HG03575 (cell line): ENCODE measurements at regions not wholly inside any gene's neighbourhood (a gene's known extent, or its start where the extent isn't known, plus 50 kb on each side); places are given as distances from the start of the nearest gene placed in this dataset.
"Not testable (repeated sequence)": the region's sequence is repeated elsewhere in the genome, so short reads cannot be mapped to it uniquely, and the experiment has no call there.

Experiments used
- ATAC-seq: cut with Tn5 transposase; IDR thresholded peaks from one replicate; pipeline ENCODE4 v1.9.1; 2021; ENCODE audit not compliant: unreplicated experiment, insufficient number of reproducible peaks, low FRiP score; ENCODE audit errors: extremely low read depth

DNA sequence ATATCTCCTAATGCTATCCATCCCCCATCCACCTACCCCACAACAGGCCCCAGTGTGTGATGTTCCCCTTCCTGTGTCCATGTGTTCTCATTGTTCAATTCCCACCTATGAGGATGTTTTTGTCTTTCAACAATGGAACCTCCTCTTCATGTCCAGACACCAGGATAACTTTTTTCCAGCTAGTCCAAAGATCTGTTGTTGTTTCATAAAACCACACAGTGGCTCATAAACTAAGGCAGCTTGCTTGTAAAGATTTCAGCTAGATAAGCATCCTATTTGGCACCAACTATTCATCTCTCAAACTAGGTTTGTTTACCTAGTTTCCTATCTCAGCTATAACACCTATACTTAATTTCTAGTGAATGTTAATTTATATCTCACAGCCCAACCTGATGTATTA, 937.7 kb downstream of the TRIB2 start:
- no peak for ATAC-seq

DNA sequence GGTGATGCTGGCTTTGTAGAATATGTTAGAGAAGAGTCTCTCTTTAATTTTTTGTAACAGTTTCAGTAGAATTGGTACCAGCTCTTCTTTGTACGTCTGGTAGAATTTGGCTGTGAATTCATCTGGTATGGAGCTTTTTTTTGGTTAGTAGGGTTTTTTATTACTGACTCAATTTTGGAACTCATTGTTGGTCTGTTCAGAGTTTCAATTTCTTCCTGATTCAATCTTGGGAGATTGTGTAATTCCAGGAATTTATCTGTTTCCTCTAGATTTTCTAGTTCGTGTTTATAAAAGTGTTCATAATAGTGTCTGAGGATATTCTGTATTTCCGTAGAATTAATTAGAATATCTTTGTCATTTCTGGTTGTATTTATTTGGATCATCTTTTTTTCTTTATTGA, 943.5 kb downstream of the TRIB2 start:
- no peak for ATAC-seq

DNA sequence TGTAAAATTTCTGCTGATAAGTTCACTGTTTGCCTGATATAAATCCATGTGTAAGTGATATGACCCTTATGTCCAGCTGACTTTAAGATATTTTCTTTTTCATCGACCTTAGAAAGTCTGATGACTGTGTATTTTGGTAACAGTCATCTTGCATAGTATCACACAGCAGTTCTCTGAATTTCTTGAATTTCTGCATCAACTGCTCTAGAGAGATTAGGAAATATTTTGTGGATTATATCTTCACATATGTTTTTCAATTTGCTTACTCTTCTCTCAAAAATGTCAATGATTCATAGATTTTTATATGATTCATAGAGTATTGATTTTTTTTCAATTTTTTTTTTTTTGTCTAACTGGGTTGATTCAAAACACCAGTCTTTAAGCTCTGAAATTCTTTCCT, 945.3 kb downstream of the TRIB2 start:
- ATAC-seq: no peak

DNA sequence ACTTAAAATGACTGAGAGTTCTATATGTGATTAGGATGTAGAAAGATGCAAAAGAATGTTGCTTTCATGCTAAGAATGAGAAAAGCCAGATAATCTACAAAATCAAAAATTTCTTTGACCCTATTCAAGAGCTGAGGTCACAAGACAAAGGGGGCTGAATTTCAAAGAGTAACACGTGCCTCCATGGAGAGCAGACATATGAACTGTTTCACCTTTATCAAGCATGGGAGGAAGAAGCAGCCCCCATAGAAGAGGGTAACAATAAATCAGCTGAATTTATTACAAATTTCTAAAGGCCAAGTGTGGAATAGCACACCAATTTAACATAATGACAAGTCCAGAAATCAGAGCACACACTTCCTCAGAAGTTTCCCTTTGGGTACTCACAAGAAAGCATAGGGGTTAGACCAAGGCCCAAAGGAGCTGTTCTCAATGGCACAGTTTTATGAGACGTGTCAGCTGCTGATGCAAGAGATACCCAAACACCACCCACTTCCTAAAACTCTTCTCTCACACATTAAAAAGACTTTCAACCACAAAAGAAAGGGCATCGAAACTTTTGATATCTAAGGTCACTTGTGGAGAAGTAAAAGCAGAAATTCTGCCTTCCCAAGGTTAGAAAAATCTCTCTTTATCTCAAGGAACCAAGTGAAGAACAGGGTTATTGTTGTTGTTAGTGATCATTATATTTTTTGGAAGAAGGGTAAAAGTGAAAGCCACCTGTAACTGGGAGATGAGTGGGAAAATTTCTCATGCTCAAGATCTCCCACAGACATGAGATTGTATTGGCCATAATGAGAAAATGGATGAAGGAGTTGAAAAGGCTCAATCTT, 950.1 kb downstream of the TRIB2 start:
- ATAC-seq: no peak

DNA sequence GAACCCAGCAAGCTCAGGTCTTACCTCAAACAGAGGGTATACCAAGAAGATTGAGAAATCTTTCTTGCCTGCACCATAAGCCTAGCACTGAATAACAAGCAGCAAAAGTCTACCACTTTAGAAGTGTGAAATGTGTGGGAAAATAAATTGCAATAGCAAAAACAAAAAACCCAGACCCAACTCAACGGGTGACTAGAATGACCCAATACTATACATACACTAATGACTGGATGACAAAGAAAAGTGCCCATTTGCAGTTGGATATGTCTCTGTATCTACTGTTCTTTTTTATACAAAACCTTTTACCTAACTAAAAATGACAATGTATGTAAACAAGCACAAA, 950.6 kb downstream of the TRIB2 start:
- ATAC-seq: no peak

DNA sequence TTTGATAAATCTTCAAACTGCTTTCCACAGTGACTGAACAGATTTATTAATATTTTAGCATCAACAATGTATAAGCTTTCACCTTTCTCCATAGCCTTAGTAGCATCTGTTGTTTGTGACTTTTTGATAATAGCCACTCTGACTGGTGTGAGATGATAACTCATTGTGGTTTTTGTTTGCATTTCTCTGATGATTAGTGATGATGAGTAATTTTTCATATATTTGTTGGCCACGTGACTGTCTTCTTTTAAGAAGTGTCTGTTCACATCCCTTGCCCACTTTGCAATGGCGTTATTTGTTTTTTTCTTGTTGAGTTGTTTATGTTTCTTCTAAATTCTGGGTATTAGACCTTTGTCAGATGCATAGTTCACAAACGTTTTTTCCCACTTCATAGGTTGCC, 952.9 kb downstream of the TRIB2 start:
- ATAC-seq: no peak

DNA sequence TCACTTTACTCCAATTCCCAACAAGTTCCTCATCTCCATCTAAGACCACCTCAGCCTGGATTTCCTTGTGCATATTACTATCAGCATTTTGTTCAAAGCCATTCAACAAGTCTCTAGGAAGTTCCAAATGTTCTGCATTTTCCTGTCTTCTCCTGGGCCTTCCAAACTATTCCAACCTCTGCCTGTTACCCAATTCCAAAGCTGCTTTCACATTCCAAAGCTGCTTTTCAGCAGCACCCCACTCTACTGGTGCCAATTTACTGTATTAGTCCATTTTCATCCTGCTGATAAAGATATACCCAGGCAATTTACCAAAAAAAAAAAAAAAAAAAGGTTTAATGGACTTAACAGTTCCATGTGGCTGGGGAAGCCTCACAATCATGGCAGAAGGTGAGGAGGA, 957.1 kb downstream of the TRIB2 start:
- not testable (repeated sequence) for ATAC-seq

DNA sequence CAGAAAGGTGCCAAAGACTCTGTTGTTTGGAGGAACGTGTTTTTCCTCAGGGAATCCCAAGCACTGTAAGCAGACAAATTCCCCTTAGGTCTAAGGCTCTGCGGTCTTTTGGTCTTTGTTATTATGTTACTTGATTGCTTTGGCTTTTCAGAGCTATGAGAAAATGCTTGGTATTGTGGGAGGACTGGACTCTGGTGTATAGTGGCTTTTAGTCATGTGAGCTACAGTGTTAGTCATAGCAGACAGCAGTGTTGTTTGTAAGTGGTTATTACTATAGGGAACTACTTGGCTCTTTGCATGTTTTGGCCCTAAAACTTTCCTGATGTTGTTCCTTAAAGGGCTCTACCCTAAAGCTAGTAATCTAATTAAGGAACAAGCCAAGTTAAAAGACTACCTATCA, 956.2 kb upstream of the LRATD1 start:
- no peak for ATAC-seq

DNA sequence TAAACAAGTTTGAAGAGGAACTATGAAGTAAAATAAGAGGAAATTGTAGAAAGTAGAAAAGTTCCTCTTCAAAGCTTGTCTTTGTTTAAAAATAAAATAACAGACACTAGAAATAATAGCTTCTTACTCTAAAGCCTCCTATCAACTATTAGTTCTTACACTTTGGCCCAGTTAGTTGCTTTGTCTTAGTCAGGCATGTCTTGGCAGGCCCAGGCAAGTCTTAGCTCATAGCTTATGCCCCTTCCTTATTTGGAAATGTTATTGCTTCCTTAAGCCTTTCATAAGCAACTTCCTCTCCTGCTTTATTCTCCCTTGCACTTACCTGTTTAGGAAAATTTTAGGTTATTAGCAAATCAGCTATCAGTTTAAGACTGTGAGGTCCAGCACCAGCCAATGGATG, 950.6 kb upstream of the LRATD1 start:
- ATAC-seq: no peak

DNA sequence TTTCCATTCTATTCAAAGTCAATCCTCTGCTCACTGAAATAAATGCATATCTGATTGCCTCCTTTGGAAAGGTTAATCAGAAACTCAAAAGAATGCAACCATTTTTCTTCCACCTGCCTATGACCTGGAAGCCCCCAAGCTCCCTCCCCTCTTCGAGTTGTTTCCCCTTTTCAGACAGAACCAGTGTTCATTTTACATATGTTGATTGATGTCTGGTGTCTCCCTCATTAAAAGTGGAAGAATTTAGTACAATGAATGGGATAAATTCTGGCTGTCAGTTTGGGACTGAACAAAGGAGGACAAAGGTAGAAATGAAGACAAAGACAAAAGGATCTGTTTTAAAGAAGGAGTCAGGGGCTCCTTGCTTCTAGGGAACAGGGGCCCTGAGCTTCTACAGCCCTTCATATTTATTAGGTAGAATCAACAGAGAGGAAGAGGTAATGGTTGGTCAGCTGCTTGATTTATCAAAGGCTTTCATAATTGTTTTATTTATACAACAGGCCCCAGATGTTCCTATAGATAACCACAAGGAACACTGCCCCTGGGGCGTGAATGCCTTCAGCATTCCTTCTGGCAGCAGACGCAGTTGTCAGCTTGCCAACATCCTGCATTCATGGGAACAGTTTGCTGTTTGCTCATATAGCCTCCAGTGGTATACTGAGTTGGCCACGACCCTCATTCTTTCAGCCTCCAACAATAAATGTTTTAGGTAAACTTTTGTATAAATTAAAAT, 949.8 kb upstream of the LRATD1 start:
- no peak for ATAC-seq

DNA sequence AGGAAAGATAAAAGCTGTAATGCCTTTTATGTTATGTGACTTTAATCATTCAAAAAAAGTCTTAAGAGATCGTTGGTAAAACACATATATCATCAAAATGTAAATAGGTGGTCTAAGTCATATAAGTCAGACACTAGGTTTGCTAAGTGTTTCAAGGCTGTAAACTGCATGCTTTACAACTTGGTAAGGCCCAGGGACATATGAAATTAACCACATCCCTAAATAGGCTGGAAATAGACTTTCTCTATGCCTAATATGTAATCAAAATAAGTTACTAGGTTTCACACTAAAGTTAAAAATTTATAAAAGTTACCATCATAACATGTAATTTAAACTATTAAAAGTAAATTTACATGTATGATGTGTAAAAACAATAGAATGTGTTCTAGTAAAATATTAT, 946.3 kb upstream of the LRATD1 start:
- no peak for ATAC-seq

DNA sequence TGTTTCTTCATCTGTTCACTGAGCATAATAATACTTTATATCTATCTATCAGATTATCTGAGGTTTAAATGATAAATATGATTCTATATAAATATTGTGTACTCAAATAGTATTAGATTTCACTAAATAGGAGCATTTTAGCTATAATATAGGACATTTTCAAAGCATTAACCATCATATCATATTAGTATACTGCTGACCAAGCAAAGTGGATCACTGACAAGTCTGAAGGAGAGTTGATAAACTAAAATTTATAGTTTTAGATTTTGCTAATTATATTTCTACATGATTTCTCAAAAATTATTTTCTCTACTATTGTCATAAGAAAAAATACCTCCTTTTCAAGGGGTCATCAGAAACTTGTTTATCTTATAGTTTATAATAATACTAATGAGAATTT, 937.8 kb upstream of the LRATD1 start:
- ATAC-seq: no peak

DNA sequence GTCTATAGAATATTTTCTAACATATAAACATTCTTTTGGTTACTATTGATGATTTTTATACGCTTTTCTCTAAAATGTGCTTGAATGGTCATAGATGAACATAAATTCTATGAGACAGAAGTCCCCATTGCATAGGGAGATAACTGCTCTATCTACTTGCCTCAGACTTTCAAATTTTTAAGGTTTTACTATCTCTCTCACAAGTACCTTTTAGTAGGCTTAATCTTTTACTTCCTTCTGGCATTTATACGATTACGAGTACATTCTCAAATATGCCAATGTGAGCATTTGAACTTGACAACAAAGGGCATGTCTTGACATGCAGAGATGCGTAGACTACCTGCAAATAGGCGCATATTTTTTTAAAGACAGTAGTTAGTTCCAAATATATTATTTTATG, 935.9 kb upstream of the LRATD1 start:
- no peak for ATAC-seq

DNA sequence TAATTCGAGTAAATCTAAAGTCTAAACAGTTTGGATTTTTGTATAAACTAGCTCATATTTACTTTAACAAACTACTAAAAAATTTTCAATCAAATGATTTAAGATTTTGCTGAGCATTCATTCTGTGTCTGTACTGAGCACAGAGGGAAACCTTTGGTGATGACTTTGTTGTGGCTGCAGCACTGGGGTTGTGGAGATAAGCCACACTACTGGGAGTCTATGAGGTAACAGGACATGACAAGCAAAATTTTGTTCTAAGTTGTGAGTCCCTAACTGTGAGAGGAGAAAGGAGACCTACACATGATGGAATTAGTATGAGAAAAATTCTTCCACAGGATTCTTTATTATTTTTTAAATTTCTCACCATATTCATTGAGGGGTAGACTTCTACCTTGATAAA, 933.7 kb upstream of the LRATD1 start:
- no peak for ATAC-seq

DNA sequence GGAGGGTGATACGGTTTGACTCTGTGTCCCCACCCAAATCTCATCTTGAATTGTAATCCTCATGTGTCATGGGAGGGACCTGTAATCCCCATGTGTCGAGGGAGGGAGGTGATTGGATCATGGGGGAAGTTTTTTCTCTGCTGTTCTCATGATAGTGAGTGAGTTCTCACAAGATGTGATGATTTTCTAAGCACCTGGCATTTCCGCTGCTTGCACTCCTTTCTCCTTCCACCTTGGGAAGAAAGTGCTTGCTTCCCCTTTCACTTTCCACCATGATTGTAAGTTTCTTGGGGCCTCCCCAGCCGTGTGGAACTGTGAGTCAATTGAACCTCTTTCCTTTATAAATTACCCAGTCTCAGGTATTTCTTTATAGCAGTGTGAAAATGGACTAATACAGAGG, 932.6 kb upstream of the LRATD1 start:
- not testable (repeated sequence) for ATAC-seq

DNA sequence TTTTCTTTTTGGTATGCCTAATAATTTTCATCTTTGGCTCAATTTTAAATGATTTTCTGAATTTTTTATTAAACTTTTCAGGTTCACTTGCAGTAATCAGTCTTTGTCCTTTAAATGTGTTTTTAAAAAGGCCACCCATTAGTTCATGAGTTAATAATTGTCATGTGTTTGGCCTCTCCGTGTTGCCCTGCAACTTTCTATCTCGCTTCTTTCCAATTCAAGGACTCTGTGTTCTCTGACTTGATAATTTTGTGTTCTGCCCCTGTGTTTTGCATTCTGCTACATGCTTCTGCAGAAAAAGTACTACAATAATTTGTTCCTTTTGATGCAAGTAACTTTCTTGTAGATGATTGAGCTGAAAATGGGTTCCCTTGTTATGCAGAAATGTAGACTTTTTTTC, 921.4 kb upstream of the LRATD1 start:
- ATAC-seq: no peak

DNA sequence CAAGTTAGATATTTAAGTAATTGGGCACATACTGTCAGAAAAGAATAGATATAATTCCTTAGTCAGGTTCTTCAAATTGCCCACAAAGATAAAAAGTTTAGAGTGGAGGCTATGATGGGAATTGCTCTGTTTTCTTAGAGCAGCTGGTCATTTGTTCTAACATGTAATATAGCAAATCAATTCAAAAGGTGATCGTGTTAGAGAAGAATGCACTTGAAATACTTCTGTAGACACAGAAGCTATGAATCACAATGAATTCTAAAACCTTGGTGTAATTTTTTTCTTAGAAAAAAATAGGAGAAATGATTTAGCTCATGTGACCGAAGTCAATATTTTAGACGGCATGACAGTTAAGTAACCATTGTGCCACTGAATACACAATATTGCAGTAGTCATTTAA, 918.1 kb upstream of the LRATD1 start:
- no peak for ATAC-seq

DNA sequence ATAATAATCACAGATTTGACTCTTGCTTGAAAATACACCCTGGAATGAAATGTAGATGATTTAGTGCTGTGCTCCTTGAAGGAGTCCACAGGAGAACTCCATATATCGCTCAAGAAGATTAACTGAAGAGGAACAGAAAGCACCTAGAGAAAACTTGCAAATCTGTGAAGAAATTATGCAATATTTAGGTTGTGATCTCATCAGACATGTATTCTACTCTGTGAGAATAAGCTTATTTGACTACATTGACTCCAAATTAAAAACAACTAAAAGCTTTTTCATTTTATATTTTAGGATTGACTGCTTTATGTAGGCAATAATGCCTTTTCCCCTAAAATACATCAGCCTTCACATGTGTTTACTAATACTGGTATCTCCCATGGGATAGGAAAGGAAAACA, 906.6 kb upstream of the LRATD1 start:
- no peak for ATAC-seq

DNA sequence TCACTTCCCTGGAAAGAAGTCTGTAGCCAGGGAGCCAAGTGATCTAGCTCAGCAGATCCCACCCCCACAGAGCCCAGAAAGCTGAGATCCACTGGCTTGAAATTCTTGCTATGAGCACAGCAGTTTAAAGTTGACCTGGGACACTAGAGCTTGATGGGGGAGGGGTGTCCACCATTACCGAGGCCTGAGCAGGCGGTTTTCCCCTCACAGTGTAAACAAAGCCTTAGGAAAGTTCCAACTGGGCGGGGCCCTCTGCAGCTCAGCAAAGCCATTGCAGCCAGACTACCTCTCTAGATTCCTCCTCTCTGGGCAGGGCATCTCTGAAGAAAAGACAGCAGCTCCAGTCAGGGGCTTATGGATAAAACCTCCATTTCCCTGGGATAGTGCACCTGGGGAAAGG, 887.2 kb upstream of the LRATD1 start:
- no peak for ATAC-seq

DNA sequence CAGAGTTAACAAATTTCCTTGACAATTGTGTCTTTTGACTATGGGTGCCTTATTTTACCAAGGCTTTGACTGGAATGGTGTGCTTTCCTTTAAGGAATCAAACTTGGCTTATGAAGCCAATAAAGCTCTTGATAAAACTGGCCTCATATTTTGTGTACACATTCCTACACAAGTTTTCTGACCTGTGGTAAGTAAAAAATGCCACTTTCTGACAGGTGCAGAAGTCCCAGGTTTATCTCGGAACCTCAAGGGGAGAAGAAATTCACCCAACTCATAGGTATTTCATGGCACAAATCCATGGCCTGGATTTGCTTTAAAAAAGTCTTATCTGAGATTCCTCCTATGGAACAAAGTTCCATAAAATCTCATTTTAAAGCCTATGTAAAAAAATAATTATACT, 880.6 kb upstream of the LRATD1 start:
- ATAC-seq: no peak

DNA sequence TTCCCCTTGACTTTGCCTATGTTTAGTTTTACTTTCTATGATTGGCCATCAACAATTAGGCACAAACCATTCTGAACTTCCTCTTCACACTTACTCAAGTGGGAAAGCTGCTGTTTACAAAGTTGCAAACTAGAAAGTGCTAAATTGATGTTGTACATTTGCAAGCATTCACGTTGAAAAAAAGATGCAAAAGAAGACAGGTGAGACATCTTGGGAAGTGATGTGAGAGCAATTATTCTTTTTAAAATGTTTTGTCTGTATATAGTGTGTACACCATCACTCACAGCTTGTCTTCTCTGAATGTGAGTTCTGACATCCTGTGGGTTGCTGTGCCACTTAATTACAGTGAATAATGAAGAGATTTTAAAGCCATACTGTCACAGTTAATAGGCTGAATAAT, 874.1 kb upstream of the LRATD1 start:
- no peak for ATAC-seq
